SK-N-SH (cell line): ENCODE measurements at regions not wholly inside any gene's neighbourhood (a gene's known extent, or its start where the extent isn't known, plus 50 kb on each side); places are given as distances from the start of the nearest gene placed in this dataset.

Source experiments
- CTCF ChIA-PET: fragments of 300-600, 350-600 bp; formaldehyde crosslinking; extraction: SDS; loops from one replicate; lab custom pipeline; 2021; lab: Yijun Ruan, JAX
- POLR2A ChIA-PET: fragments of 350-600 bp; sonication (Branson Sonifier 250); formaldehyde crosslinking; extraction: SDS; loops from one replicate; lab custom pipeline; 2020; ENCODE audit warnings: antibody characterized with exemption, inconsistent platforms; lab: Yijun Ruan, JAX
- DNase-seq: peaks from one replicate; pipeline ENCODE4 v3.0.0; 2012
- H2AFZ ChIP-seq: fragments of 200-600 bp; sonication (generic); 2 replicates; pipeline ENCODE4 v1.8.1; 2016; ENCODE audit warnings: antibody characterized with exemption, mild to moderate bottlenecking, low read depth
- H3F3A ChIP-seq: fragments of 200-600 bp; sonication (generic); replicated peaks from 2 replicates; pipeline ENCODE3; 2016; ENCODE audit warnings: antibody characterized with exemption, mild to moderate bottlenecking; ENCODE audit not compliant: insufficient read depth
- H3K27ac ChIP-seq, 2 experiments: fragments of 200-500 bp in 1 of 2; fragments of 200-600 bp in 1 of 2; sonication (Bioruptor generic) in 1 of 2; sonication (generic), shearing (Covaris generic) in 1 of 2; 2 replicates each; pipeline versions ENCODE4 v1.5.1 to v1.6.1; 2014 to 2016; ENCODE audit warnings: low read depth in 2 of 2, inconsistent platforms in 1 of 2, low read length in 1 of 2, mild to moderate bottlenecking in 1 of 2, mixed read lengths in 1 of 2
- H3K27me3 ChIP-seq: fragments of 200-600 bp; sonication (generic), shearing (Covaris generic); 2 replicates; pipeline ENCODE4 v1.6.1; 2016; ENCODE audit warnings: mixed run types; ENCODE audit not compliant: insufficient read depth
- H3K36me3 ChIP-seq, 2 experiments: fragments of 200-500 bp in 1 of 2; fragments of 200-600 bp in 1 of 2; sonication (Bioruptor generic) in 1 of 2; sonication (generic) in 1 of 2; replicated peaks in 1 of 2; 2 replicates each; pipeline versions ENCODE3 to v1.5.1; 2014 to 2016; ENCODE audit warnings: low read length in 1 of 2, mild to moderate bottlenecking in 1 of 2; ENCODE audit not compliant: insufficient read depth in 2 of 2, control insufficient read depth in 1 of 2
- H3K4me1 ChIP-seq, 2 experiments: fragments of 200-500 bp in 1 of 2; fragments of 200-600 bp in 1 of 2; sonication (Bioruptor generic) in 1 of 2; sonication (generic), shearing (Covaris generic) in 1 of 2; 2 replicates each; pipeline versions ENCODE4 v1.5.1 to v1.6.1; 2014 to 2016; ENCODE audit warnings: low read depth in 1 of 2, low read length in 1 of 2, mixed run types in 1 of 2; ENCODE audit not compliant: insufficient read depth in 2 of 2, control insufficient read depth in 1 of 2
- H3K4me2 ChIP-seq: fragments of 200-600 bp; sonication (generic), shearing (Covaris generic); 2 replicates; pipeline ENCODE4 v1.6.1; 2017; ENCODE audit warnings: mixed run types
- H3K4me3 ChIP-seq, 2 experiments: fragments of 200-500 bp in 1 of 2; fragments of 200-600 bp in 1 of 2; sonication (Bioruptor generic) in 1 of 2; sonication (generic), shearing (Covaris generic) in 1 of 2; 2 replicates each; pipeline versions ENCODE4 v1.5.1 to v1.8.1; 2014 to 2016; ENCODE audit warnings: low read depth in 2 of 2, inconsistent platforms in 1 of 2, low read length in 1 of 2, mild to moderate bottlenecking in 1 of 2, mixed read lengths in 1 of 2, moderate library complexity in 1 of 2
- H3K79me2 ChIP-seq: fragments of 200-600 bp; sonication (generic); 2 replicates; pipeline ENCODE4 v1.8.1; 2017; ENCODE audit warnings: mild to moderate bottlenecking; ENCODE audit not compliant: insufficient read depth
- H3K9ac ChIP-seq: fragments of 200-600 bp; sonication (generic); 2 replicates; pipeline ENCODE4 v1.6.1; 2017; ENCODE audit warnings: mixed run types
- H3K9me2 ChIP-seq: fragments of 200-600 bp; sonication (generic); 2 replicates; pipeline ENCODE4 v1.6.1; 2017; ENCODE audit warnings: mixed run types
- H3K9me3 ChIP-seq: fragments of 200-600 bp; sonication (generic); 2 replicates; pipeline ENCODE4 v1.6.1; 2017; ENCODE audit warnings: mixed run types, mild to moderate bottlenecking, moderate library complexity
- H4K20me1 ChIP-seq: fragments of 200-600 bp; sonication (generic); 2 replicates; pipeline ENCODE4 v1.6.1; 2017; ENCODE audit warnings: mild to moderate bottlenecking, mixed run types; ENCODE audit not compliant: insufficient read depth
- CTCF ChIP-seq: fragments of 200-600 bp; sonication (generic); IDR thresholded peaks from 2 replicates; pipeline ENCODE4 v1.6.1; 2017; ENCODE audit warnings: antibody characterized with exemption, mild to moderate bottlenecking, moderate library complexity
- EZH2phosphoT487 ChIP-seq: fragments of 200-600 bp; sonication (generic); IDR thresholded peaks from 2 replicates; pipeline ENCODE4 v1.6.1; 2017; ENCODE audit warnings: low read depth, mixed run types, mild to moderate bottlenecking, antibody characterized with exemption, moderate library complexity, borderline replicate concordance
- FOXM1 ChIP-seq: IDR thresholded peaks from 2 replicates; pipeline ENCODE4 v1.4.0; 2012; ENCODE audit warnings: low read depth, mild to moderate bottlenecking
- GABPA ChIP-seq: IDR thresholded peaks from 2 replicates; pipeline ENCODE4 v1.4.0; 2012; ENCODE audit warnings: low read depth, mild to moderate bottlenecking
- GATA2 ChIP-seq: sonication (generic); formaldehyde crosslinking; IDR thresholded peaks from 2 replicates; pipeline ENCODE4 v1.5.0; 2020; ENCODE audit warnings: mild to moderate bottlenecking, missing genetic modification reagents
- IRF3 ChIP-seq: fragments of 150-350 bp; IDR thresholded peaks from 2 replicates; pipeline ENCODE4 v1.6.1; 2016; ENCODE audit warnings: mild to moderate bottlenecking, low read depth, low read length
- JUND ChIP-seq: IDR thresholded peaks from 2 replicates; pipeline ENCODE4 v1.4.0; 2012
- MAX ChIP-seq: IDR thresholded peaks from 2 replicates; pipeline ENCODE4 v1.4.0; 2012; ENCODE audit warnings: low read depth
- MEF2A ChIP-seq: IDR thresholded peaks from 2 replicates; pipeline ENCODE4 v1.4.0; 2012; ENCODE audit warnings: low read depth, borderline replicate concordance
- MXI1 ChIP-seq: IDR thresholded peaks from 2 replicates; pipeline ENCODE4 v1.6.1; 2012; ENCODE audit warnings: mild to moderate bottlenecking, low read depth, low read length, improper control_type of control experiment
- NRF1 ChIP-seq: IDR thresholded peaks from 2 replicates; pipeline ENCODE4 v1.6.1; 2012; ENCODE audit warnings: low read depth, mild to moderate bottlenecking, low read length
- POLR2AphosphoS5 ChIP-seq: IDR thresholded peaks from 2 replicates; pipeline ENCODE4 v1.6.1; 2012; ENCODE audit warnings: low read depth, low read length
- RAD21 ChIP-seq: IDR thresholded peaks from 2 replicates; pipeline ENCODE4 v1.6.1; 2012; ENCODE audit warnings: mild to moderate bottlenecking, low read length
- RCOR1 ChIP-seq: fragments of 150-350 bp; IDR thresholded peaks from 2 replicates; pipeline ENCODE4 v1.6.1; 2017; ENCODE audit warnings: antibody characterized with exemption, low read length
- REST ChIP-seq: IDR thresholded peaks from 2 replicates; pipeline ENCODE4 v1.6.1; 2012; ENCODE audit warnings: mild to moderate bottlenecking, low read depth, low read length, moderate library complexity
- TAF1 ChIP-seq: IDR thresholded peaks from 2 replicates; pipeline ENCODE4 v1.6.1; 2012; ENCODE audit warnings: low read depth, mild to moderate bottlenecking, low read length, moderate library complexity, borderline replicate concordance
- TEAD4 ChIP-seq: IDR thresholded peaks from 2 replicates; pipeline ENCODE4 v1.4.0; 2012; ENCODE audit warnings: mild to moderate bottlenecking, borderline replicate concordance; ENCODE audit not compliant: insufficient read depth
- YY1 ChIP-seq: IDR thresholded peaks from 2 replicates; pipeline ENCODE4 v1.4.0; 2012; ENCODE audit warnings: low read depth, mild to moderate bottlenecking
- WGBS: methylation state at CpG from one replicate; pipeline ENCODE4 v1.1.6; 2017; ENCODE audit warnings: low lambda C conversion rate; 5-methylcytosine and 5-hydroxymethylcytosine counted together

- Histone ChIP-seq H3K4me3 (no peak overlapping the region), H3K9ac (no peak overlapping the region), H3F3A (no peaks in the 10 kb centered on the region), H3K9me3 (peaks cover 16% of the 10 kb centered on the region), H3K27me3 (no peaks in the 10 kb centered on the region), H3K79me2 (no peaks in the 10 kb centered on the region), H2AFZ (no peak overlapping the region), H3K9me2 (0 out of 2 replicates have a peak, but pooled peaks cover 10% of the 10 kb centered on the region), H3K4me1 (no peaks in the 10 kb centered on the region), H3K27ac (no peak overlapping the region), H4K20me1 (no peaks in the 10 kb centered on the region), H3K36me3 (no peaks in the 10 kb centered on the region), H3K4me2 (no peak overlapping the region)
- ChIA-PET POLR2A (no interaction called here), CTCF (interaction anchor here (0.6 kb wide), 1 partner anchor 1008 kb away, joined by 3 read pairs; no protein-coding TSS in a partner anchor)
- no peak for TF ChIP-seq MEF2A
- TF ChIP-seq CTCF: no peak
- no peak for TF ChIP-seq POLR2AphosphoS5
- TF ChIP-seq EZH2phosphoT487: no peak
- TF ChIP-seq JUND: no peak
- TF ChIP-seq TEAD4: no peak
- TF ChIP-seq GATA2 (CRISPR knock-in tag): no peak
- TF ChIP-seq MAX: no peak
- TF ChIP-seq GABPA: no peak
- no peak for TF ChIP-seq MXI1
- no peak for TF ChIP-seq NRF1
- TF ChIP-seq RCOR1: no peak
- TF ChIP-seq REST: no peak
- no peak for TF ChIP-seq TAF1
- no peak for TF ChIP-seq FOXM1
- TF ChIP-seq RAD21: no peak
- no peak for TF ChIP-seq IRF3
- TF ChIP-seq YY1: no peak
- 38% methylated on average over 3 of the region's 3 CpGs for WGBS
- DNase-seq: no peak
These were observed 87.1 kb downstream of the KIF2B start for GRCh38 chr17:53909802-53910201.
